ENCODE measurements at regions not wholly inside any gene's neighbourhood (a gene's known extent, or its start where the extent isn't known, plus 50 kb on each side); places are given as distances from the start of the nearest gene placed in this dataset.

DNA sequence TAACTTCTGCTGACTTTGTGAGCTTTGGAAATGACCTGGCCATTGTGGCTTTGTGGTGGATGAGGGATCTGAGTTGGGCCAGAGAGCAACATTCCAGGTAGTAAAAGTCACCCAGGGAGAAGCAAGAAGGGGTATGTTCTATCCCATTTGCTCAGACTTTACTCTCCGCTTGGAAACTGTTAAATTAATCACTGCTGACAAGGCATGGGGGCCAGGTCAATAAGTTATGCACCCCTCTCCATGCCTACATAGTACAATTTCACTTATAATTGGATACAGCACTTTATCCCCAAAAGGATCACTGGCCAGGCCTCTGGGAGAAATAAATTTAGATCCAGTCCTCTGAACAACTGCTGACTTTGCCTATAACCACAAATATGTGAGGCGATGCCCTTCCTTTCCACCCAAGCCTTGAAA lies 92.1 kb downstream of the RPRM start:
- no peak for TF ChIP-seq ATF7 (IDR thresholded peaks at IDR 0.05)
- no peak for TF ChIP-seq ATF7 (CRISPR knock-in tag; IDR thresholded peaks at IDR 0.05)
- no peak for TF ChIP-seq HNRNPUL1 (IDR thresholded peaks at IDR 0.05; ENCODE audit: low read depth, low read length)
- no peak for TF ChIP-seq ZNF598 (CRISPR knock-in tag; IDR thresholded peaks at IDR 0.05; ENCODE audit: borderline replicate concordance)
- no peak for TF ChIP-seq ZNF724P (CRISPR knock-in tag; IDR thresholded peaks at IDR 0.05; ENCODE audit: borderline replicate concordance)
- TF ChIP-seq, protein P1, sequence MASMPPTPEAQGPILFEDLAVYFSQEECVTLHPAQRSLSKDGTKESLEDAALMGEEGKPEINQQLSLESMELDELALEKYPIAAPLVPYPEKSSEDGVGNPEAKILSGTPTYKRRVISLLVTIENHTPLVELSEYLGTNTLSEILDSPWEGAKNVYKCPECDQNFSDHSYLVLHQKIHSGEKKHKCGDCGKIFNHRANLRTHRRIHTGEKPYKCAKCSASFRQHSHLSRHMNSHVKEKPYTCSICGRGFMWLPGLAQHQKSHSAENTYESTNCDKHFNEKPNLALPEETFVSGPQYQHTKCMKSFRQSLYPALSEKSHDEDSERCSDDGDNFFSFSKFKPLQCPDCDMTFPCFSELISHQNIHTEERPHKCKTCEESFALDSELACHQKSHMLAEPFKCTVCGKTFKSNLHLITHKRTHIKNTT (CRISPR knock-in tag; IDR thresholded peaks at IDR 0.05): no peak
- TF ChIP-seq, protein P2, sequence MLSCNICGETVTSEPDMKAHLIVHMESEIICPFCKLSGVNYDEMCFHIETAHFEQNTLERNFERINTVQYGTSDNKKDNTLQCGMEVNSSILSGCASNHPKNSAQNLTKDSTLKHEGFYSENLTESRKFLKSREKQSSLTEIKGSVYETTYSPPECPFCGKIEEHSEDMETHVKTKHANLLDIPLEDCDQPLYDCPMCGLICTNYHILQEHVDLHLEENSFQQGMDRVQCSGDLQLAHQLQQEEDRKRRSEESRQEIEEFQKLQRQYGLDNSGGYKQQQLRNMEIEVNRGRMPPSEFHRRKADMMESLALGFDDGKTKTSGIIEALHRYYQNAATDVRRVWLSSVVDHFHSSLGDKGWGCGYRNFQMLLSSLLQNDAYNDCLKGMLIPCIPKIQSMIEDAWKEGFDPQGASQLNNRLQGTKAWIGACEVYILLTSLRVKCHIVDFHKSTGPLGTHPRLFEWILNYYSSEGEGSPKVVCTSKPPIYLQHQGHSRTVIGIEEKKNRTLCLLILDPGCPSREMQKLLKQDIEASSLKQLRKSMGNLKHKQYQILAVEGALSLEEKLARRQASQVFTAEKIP (CRISPR knock-in tag; IDR thresholded peaks at IDR 0.05; ENCODE audit: borderline replicate concordance): no peak
- TF ChIP-seq HMG20A (CRISPR knock-in tag; IDR thresholded peaks at IDR 0.05; ENCODE audit: borderline replicate concordance): no peak
- TF ChIP-seq, protein P3, sequence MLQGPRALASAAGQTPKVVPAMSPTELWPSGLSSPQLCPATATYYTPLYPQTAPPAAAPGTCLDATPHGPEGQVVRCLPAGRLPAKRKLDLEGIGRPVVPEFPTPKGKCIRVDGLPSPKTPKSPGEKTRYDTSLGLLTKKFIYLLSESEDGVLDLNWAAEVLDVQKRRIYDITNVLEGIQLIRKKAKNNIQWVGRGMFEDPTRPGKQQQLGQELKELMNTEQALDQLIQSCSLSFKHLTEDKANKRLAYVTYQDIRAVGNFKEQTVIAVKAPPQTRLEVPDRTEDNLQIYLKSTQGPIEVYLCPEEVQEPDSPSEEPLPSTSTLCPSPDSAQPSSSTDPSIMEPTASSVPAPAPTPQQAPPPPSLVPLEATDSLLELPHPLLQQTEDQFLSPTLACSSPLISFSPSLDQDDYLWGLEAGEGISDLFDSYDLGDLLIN (CRISPR knock-in tag; IDR thresholded peaks at IDR 0.05; ENCODE audit: borderline replicate concordance): no peak
- no peak for TF ChIP-seq SAFB2 (CRISPR knock-in tag; IDR thresholded peaks at IDR 0.05; ENCODE audit: borderline replicate concordance, low read depth)
- no peak for TF ChIP-seq ZKSCAN5 (CRISPR knock-in tag; IDR thresholded peaks at IDR 0.05)
- TF ChIP-seq ZNF777 (CRISPR knock-in tag; IDR thresholded peaks at IDR 0.05): no peak
- no peak for TF ChIP-seq ZNF383 (CRISPR knock-in tag; IDR thresholded peaks at IDR 0.05; ENCODE audit: borderline replicate concordance)
- no peak overlapping the region for H3K9ac ChIP-seq (ENCODE audit: insufficient read depth, low read depth, low read length)
- H3K27me3 ChIP-seq (ENCODE audit: control insufficient read depth in 1 of 2, insufficient read depth in 2 of 2, low read length in 2 of 2): no peaks in the 10 kb centered on the region
- H2AFZ ChIP-seq (ENCODE audit: low read length): no peak overlapping the region
- H3K27ac ChIP-seq (ENCODE audit: extremely low read length, insufficient read depth, low read length): no peak overlapping the region
- no peaks in the 10 kb centered on the region for H3K9me3 ChIP-seq (ENCODE audit: low read length)
- no peaks in the 10 kb centered on the region for H3K36me3 ChIP-seq (replicated peaks in 1 of 2; ENCODE audit: control insufficient read depth in 1 of 2, insufficient read depth in 2 of 2, low read length in 2 of 2)
- CTCF ChIA-PET (ENCODE audit: low intra/inter-chr PET ratio, low total read pairs): no interaction called here
- ATAC-seq (no peak), DNase-seq (ENCODE audit: low spot score) (no peak), FAIRE-seq (no peak)
- POLR2A ChIA-PET: no interaction called here
- BruUV-seq (replicated peaks): no TSS peak
- intact Hi-C loops (cut with micrococcal nuclease; ENCODE audit: unreplicated experiment) (no loop called here), in situ Hi-C loops (cut with HindIII; ENCODE audit: extremely low pct_ligation_motif_present, low pct_unique_long_range_greater_than_20kb) (no loop called here)
- H3K4me1 ChIP-seq (ENCODE audit: insufficient read depth, low read length): no peaks in the 10 kb centered on the region
- no peaks in the 10 kb centered on the region for H4K20me1 ChIP-seq (ENCODE audit: insufficient read depth, low read length)
- WGBS (ENCODE audit: low lambda C conversion rate): 5% methylated on average over 2 of the region's 2 CpGs
- no peak overlapping the region for H3K4me3 ChIP-seq (replicated peaks in 1 of 3; ENCODE audit: insufficient read depth in 1 of 3, low read depth in 2 of 3, low read length in 3 of 3)
- no peak overlapping the region for H3K4me2 ChIP-seq (ENCODE audit: low read depth, low read length)
- no peaks in the 10 kb centered on the region for H3K79me2 ChIP-seq (ENCODE audit: insufficient read depth, low read length)

Data from HepG2 (cell line).